ENCODE measurements at regions not wholly inside any gene's neighbourhood (a gene's known extent, or its start where the extent isn't known, plus 50 kb on each side); places are given as distances from the start of the nearest gene placed in this dataset.
"Not testable (repeated sequence)": the region's sequence is repeated elsewhere in the genome, so short reads cannot be mapped to it uniquely, and the experiment has no call there.

DNA sequence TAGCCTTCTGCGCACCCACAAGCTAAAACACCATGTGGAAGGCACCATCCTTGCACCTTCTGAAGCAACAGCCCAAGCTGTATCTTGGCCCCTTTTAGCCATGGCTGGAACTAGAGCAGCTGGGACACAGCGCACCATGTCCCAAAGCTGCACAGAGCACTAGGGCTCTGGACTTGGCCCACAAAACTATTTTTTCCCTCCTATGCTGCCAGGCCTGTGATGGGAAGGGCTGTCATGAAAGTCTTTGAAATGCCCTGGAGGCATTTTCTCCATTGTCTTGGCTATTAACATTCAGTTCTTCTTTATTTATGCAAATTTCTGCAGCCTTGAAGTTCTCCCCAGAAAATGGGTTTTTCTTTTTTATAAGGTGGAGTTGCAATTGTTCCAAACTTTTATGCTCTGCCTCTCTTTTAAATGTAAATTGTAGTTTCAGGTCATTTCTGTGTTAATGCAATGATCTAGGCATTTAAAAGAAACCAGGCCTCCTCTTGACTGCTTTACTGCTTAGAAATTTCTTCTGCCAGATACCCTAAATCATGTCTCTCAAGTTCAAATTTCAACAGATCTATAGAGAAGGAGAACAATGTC, 996.3 kb downstream of the TAF11L14 start:
- intact Hi-C loops (cut with DNase I; ENCODE audit: low total_unique reads) = no loop called here
- no peaks in the 10 kb centered on the region for H3K9me3 ChIP-seq
- no peak overlapping the region for H3K27ac ChIP-seq
- H3K27me3 ChIP-seq = no peaks in the 10 kb centered on the region
- H3K36me3 ChIP-seq = no peaks in the 10 kb centered on the region
- TF ChIP-seq POLR2AphosphoS5 (IDR thresholded peaks at IDR 0.05) (no peak), POLR2A (IDR thresholded peaks at IDR 0.05) (no peak)
- TF ChIP-seq, protein P1, sequence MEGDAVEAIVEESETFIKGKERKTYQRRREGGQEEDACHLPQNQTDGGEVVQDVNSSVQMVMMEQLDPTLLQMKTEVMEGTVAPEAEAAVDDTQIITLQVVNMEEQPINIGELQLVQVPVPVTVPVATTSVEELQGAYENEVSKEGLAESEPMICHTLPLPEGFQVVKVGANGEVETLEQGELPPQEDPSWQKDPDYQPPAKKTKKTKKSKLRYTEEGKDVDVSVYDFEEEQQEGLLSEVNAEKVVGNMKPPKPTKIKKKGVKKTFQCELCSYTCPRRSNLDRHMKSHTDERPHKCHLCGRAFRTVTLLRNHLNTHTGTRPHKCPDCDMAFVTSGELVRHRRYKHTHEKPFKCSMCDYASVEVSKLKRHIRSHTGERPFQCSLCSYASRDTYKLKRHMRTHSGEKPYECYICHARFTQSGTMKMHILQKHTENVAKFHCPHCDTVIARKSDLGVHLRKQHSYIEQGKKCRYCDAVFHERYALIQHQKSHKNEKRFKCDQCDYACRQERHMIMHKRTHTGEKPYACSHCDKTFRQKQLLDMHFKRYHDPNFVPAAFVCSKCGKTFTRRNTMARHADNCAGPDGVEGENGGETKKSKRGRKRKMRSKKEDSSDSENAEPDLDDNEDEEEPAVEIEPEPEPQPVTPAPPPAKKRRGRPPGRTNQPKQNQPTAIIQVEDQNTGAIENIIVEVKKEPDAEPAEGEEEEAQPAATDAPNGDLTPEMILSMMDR (IDR thresholded peaks at IDR 0.05) = no peak
- H3K4me1 ChIP-seq = no peaks in the 10 kb centered on the region
- DNase-seq (ENCODE audit: low spot score in 2 of 2) = no peak
- no peak overlapping the region for H3K4me3 ChIP-seq

DNA sequence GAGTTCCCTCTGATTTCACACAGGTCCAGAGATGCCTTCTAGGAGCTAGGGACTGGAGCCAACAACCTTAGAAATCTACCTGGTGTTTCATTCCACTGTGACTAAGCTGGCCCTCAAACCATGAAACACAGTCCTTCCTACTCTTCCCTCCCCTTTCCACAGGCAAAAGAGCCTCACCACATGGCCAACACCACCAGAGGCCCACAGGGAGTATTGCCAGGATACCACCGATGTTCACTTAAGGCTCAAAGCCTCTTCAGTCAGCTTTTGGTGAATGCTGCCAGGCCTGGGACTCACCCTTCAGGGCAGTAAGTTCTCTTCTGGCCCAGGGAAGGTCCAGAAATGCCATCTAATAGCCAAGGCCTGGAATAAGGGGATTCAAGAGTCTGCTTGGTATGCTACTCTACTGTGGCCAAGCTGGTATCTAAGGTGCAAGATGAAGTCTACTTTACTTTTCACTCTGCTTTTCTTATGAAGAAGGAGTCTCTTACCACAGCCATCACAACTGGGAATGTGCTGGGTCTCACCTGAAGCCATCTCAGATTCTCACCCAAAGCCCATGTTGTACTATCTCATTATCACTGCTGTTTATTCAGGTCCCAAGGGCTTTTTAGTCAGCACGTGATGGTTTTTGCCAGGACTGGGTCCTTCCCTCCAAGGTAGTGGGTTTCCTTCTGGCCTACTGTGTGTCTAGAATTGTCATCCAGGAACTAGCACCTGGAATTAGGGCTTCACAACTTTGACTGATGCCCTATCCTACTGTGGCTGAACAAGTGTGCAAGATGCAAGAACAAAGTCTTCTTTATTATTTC, 1018.4 kb downstream of the TAF11L14 start:
- Histone ChIP-seq H3K4me1 (no peaks in the 10 kb centered on the region), H3K4me3 (no peak overlapping the region), H3K27me3 (no peaks in the 10 kb centered on the region), H3K36me3 (no peaks in the 10 kb centered on the region), H3K27ac (no peak overlapping the region), H3K9me3 (peaks cover 0 to 11% of the 10 kb centered on the region in 2 donors)
- DNase-seq (ENCODE audit: low spot score in 2 of 2) = no peak
- intact Hi-C loops (cut with DNase I; ENCODE audit: low total_unique reads) = no loop called here
- TF ChIP-seq, protein P1 (IDR thresholded peaks at IDR 0.05) = no peak
- no peak for TF ChIP-seq POLR2A (IDR thresholded peaks at IDR 0.05)
- TF ChIP-seq POLR2AphosphoS5 (IDR thresholded peaks at IDR 0.05) = no peak

DNA sequence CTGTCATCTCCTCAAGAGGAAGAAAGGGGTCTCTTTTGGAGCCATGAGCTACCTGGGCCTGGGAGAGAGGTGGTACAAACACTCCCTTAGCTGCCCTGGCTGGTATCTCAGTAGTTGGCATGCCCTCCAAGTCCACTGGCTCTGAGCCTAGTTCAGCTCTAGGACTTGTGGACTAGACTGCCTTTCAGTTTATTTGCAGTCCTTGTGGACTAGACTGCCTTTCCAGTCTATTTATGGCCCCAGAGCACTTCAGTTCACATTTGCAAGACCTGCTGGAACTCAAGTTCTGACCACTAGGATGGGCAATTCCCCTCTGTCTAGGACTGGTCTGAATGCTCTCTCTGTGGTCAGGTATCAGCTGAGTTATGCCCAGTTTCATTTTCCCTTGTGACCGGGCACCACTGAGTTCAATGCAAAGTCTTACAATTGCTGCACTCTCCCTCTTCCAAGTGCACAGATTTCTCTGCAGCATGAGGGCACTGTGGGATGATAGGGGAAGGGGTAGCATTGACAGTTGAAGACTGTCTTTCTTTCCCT, 1019.0 kb downstream of the TAF11L14 start:
- intact Hi-C loops (cut with DNase I; ENCODE audit: low total_unique reads) = no loop called here
- H3K4me1 ChIP-seq = no peaks in the 10 kb centered on the region
- peaks cover 0 to 11% of the 10 kb centered on the region in 2 donors for H3K9me3 ChIP-seq
- H3K27me3 ChIP-seq = no peaks in the 10 kb centered on the region
- DNase-seq (ENCODE audit: low spot score in 2 of 2) = no peak
- no peak overlapping the region for H3K27ac ChIP-seq
- no peaks in the 10 kb centered on the region for H3K36me3 ChIP-seq
- TF ChIP-seq POLR2AphosphoS5 (IDR thresholded peaks at IDR 0.05) (no peak), POLR2A (IDR thresholded peaks at IDR 0.05) (no peak)
- TF ChIP-seq, protein P1 (IDR thresholded peaks at IDR 0.05) = no peak
- no peak overlapping the region for H3K4me3 ChIP-seq

DNA sequence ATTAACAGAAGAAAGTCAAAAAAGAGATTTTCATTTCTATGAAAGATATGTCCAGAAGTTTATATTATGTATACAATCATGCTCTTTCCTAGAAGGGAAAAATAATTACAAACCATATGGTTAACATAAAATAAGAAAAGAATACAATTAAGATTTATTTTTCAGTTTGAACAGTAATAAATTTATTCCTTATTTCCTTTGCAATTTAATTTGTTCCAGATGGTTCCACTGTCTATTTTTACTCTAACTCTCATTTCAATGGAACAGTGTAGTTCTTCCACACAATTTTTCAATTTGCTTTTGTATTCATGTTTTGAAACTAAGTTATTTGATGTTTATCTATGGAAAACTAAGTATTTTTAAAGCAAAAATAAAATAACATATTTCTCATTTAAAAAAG, 1026.3 kb downstream of the TAF11L14 start:
- DNase-seq (ENCODE audit: low spot score in 2 of 2) = no peak
- no peaks in the 10 kb centered on the region for H3K36me3 ChIP-seq
- no peaks in the 10 kb centered on the region for H3K9me3 ChIP-seq
- intact Hi-C loops (cut with DNase I; ENCODE audit: low total_unique reads) = no loop called here
- H3K4me3 ChIP-seq = no peak overlapping the region
- no peak overlapping the region for H3K27ac ChIP-seq
- no peak for TF ChIP-seq POLR2AphosphoS5 (IDR thresholded peaks at IDR 0.05)
- TF ChIP-seq, protein P1 (IDR thresholded peaks at IDR 0.05) = no peak
- no peak for TF ChIP-seq POLR2A (IDR thresholded peaks at IDR 0.05)
- H3K27me3 ChIP-seq = no peaks in the 10 kb centered on the region
- no peaks in the 10 kb centered on the region for H3K4me1 ChIP-seq

DNA sequence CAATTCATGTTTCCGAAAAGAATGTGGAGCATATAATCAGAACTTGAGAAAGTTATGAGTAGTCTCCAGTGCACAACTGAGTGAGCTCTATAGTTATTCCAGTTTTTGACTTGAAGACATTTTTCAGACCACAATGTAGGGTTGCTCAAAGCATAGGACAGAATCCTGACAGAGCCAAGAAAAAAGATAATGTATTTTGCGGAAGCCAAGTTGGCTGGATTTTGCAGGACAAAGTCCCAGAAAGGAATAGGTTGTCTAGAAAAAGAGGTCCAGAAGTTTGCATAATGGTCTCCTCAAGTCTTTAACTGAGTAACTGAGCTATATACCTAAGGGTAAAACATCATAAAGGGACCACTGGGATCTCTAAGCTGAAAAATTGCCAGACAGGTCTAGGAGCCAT, 1028.0 kb downstream of the TAF11L14 start:
- Histone ChIP-seq H3K4me1 (no peaks in the 10 kb centered on the region), H3K36me3 (no peaks in the 10 kb centered on the region), H3K4me3 (no peak overlapping the region), H3K27me3 (no peaks in the 10 kb centered on the region), H3K9me3 (no peaks in the 10 kb centered on the region), H3K27ac (no peak overlapping the region)
- no peak for DNase-seq (ENCODE audit: low spot score in 2 of 2)
- TF ChIP-seq, protein P1 (IDR thresholded peaks at IDR 0.05) = no peak
- TF ChIP-seq POLR2A (IDR thresholded peaks at IDR 0.05) (no peak), POLR2AphosphoS5 (IDR thresholded peaks at IDR 0.05) (no peak)
- intact Hi-C loops (cut with DNase I; ENCODE audit: low total_unique reads) = no loop called here

DNA sequence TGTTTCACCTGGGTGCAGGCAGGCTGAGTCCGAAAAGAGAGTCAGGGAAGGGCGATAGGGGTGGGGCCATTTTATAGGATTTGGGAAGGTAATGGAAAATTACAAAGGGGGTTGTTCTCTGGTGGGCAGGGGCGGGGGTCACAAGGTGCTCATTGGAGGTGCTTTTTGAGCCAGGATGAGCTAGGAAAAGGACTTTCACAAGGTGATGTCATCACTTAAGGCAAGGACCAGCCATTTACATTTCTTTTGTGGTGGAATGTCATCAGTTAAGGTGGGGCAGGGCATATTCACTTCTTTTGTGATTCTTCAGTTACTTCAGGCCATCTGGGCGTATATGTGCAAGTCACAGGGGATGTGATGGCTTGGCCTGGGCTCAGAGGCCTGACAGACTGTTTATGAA, 1040.0 kb downstream of the TAF11L14 start:
- H3K27me3 ChIP-seq; H3K4me3 ChIP-seq; H3K36me3 ChIP-seq; DNase-seq (ENCODE audit: low spot score in 2 of 2); H3K4me1 ChIP-seq; H3K27ac ChIP-seq; intact Hi-C loops (cut with DNase I; ENCODE audit: low total_unique reads); H3K9me3 ChIP-seq: not testable (repeated sequence)

All from breast epithelium (tissue), 4 donors.